ENCODE measurements at regions not wholly inside any gene's neighbourhood (a gene's known extent, or its start where the extent isn't known, plus 50 kb on each side); places are given as distances from the start of the nearest gene placed in this dataset.
"Not testable (repeated sequence)": the region's sequence is repeated elsewhere in the genome, so short reads cannot be mapped to it uniquely, and the experiment has no call there.

DNA sequence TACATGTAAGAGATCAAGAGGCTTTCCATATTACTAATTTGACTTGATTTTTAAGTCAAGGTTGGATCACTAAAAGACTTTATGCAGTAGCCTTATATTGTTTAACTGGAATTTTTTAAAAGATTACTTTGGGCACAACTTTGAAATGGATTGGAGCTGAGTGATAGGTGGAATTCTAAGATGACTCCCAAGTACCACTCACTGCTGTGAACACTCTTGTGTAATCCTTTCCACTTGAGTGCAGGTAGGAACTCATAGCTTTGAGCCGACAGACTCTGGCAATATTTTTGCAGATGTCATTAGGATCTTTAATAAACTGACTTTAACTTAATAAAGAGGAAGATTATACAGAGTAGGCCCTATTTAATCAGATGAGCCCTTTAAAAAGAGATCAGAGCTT lies 831.1 kb upstream of the NCAM2 start:
- no peak overlapping the region for H3K4me3 ChIP-seq (ENCODE audit: low read length)
- H3K36me3 ChIP-seq (ENCODE audit: control insufficient read depth, insufficient read depth, low read length), result no peaks in the 10 kb centered on the region
- H3K27me3 ChIP-seq (ENCODE audit: control insufficient read depth, insufficient read depth, low read length), result no peaks in the 10 kb centered on the region
- no peak overlapping the region for H3K27ac ChIP-seq (ENCODE audit: low read depth, low read length)
- H3K9ac ChIP-seq (ENCODE audit: low read length), result no peak overlapping the region
- no peaks in the 10 kb centered on the region for H3K4me1 ChIP-seq (ENCODE audit: control insufficient read depth, insufficient read depth, low read length)

DNA sequence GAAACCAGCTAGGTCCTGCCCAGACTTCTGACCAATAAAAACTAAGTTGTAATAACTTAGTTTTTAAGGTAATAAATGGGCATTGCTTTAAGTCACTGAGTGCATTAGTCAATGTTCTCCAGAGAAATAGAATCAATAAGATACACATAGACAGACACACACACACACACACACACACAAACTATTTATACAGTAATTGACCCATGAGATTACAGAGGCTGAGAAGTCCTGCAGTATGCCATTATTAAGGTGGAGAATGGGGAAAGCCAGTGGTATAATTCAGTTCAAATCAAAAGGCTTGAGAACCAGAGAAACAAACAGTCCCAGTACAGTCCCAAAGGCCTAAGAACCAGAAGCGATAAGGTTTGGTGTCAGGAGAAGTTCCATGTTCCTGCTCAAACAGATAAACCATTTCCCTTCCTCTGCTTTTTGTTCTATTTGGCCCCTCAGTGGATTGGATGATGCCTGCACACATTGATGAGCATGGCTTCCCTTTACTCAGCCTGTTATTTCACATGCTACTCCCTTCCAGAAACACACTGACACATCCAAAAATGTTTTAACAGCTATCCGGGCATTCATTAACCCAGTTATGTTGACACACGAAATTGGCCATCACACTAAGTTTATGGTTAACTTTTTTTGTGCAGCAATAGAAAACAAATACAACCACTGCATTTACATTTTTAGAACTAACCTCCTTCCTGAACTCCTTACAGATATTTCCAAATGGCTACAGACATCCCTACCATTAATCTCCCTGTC lies 828.2 kb upstream of the NCAM2 start:
- no peak overlapping the region for H3K27ac ChIP-seq (ENCODE audit: low read depth, low read length)
- H3K36me3 ChIP-seq (ENCODE audit: control insufficient read depth, insufficient read depth, low read length), result no peaks in the 10 kb centered on the region
- H3K4me3 ChIP-seq (ENCODE audit: low read length), result no peak overlapping the region
- H3K27me3 ChIP-seq (ENCODE audit: control insufficient read depth, insufficient read depth, low read length), result no peaks in the 10 kb centered on the region
- no peak overlapping the region for H3K9ac ChIP-seq (ENCODE audit: low read length)
- H3K4me1 ChIP-seq (ENCODE audit: control insufficient read depth, insufficient read depth, low read length), result no peaks in the 10 kb centered on the region

DNA sequence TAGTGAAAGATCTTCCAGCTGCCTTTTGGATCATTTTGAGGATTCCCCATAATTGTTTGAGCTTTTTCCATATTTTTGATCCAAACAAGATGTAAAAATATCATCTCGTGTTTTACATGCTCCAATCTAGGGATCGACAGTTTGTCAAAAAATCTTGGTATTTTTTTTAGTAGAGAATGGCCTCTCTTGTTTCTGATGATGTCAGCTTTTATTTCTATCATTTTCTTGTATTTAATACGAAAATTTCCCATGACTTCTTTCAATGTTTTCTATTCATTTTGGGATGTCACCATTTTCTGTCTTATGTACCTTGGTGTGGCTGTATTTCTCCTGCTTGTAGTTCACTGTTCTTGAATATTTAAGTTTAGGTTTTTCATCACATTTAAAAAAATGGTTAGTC lies 812.0 kb upstream of the NCAM2 start:
- no peak overlapping the region for H3K27ac ChIP-seq (ENCODE audit: low read depth, low read length)
- no peaks in the 10 kb centered on the region for H3K27me3 ChIP-seq (ENCODE audit: control insufficient read depth, insufficient read depth, low read length)
- H3K36me3 ChIP-seq (ENCODE audit: control insufficient read depth, insufficient read depth, low read length), result no peaks in the 10 kb centered on the region
- H3K9ac ChIP-seq (ENCODE audit: low read length), result no peak overlapping the region
- H3K4me1 ChIP-seq (ENCODE audit: control insufficient read depth, insufficient read depth, low read length), result no peaks in the 10 kb centered on the region
- H3K4me3 ChIP-seq (ENCODE audit: low read length), result no peak overlapping the region

DNA sequence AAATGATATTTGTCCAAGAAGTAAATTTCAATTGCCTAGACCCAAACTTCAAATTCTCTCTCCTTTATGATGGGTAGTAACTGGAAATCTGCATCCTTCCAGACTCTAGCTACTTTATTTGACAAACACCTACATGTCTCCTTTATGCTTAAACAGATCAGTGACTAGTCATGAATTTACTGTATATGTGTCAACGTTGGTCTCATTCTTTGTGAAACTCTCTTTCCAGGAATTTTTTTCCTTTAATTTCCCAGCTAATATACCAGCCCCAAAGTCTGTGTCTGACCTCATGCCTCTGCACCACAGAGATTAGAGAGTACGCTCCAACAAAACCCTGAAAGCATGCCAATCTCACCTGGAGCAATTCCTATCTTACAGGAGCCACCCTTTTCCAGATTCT lies 811.2 kb upstream of the NCAM2 start:
- no peaks in the 10 kb centered on the region for H3K36me3 ChIP-seq (ENCODE audit: control insufficient read depth, insufficient read depth, low read length)
- no peak overlapping the region for H3K27ac ChIP-seq (ENCODE audit: low read depth, low read length)
- no peaks in the 10 kb centered on the region for H3K27me3 ChIP-seq (ENCODE audit: control insufficient read depth, insufficient read depth, low read length)
- H3K4me1 ChIP-seq (ENCODE audit: control insufficient read depth, insufficient read depth, low read length), result no peaks in the 10 kb centered on the region
- H3K4me3 ChIP-seq (ENCODE audit: low read length), result no peak overlapping the region
- no peak overlapping the region for H3K9ac ChIP-seq (ENCODE audit: low read length)

DNA sequence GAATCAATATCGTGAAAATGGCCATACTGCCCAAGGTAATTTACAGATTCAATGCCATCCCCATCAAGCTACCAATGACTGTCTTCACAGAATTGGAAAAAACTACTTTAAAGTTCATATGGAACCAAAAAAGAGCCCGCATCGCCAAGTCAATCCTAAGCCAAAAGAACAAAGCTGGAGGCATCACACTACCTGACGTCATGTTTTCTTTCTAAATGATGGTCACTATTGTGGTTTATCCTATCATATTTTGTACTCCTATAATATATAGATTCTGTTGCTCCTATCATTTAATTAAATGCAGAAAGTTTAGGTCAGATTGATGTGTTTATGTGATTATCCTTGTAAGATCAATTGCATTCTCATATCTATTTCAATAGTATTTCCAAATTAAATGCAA lies 796.9 kb upstream of the NCAM2 start:
- not testable (repeated sequence) for H3K4me3 ChIP-seq (ENCODE audit: low read length); H3K36me3 ChIP-seq (ENCODE audit: control insufficient read depth, insufficient read depth, low read length); H3K9ac ChIP-seq (ENCODE audit: low read length); H3K4me1 ChIP-seq (ENCODE audit: control insufficient read depth, insufficient read depth, low read length); H3K27ac ChIP-seq (ENCODE audit: low read depth, low read length); H3K27me3 ChIP-seq (ENCODE audit: control insufficient read depth, insufficient read depth, low read length)

DNA sequence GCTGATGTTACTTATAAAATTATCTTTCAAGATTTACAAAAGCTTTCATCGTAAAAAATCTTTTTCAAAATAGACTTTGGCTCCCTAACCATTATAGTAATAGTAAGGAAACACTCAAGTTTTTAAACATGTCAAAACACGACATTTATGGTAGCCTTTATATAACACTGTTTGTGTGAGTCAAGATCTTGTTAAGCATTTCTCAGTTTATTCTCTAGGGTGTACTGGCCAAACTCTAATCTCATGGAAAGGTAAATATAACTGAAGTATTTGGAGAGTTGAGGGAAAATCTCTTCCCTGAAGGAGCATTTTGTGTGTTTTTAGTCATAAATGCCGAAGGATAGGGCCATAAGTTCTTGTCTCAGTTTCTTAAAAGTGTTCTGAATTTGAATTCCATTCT lies 790.9 kb upstream of the NCAM2 start:
- no peak overlapping the region for H3K27ac ChIP-seq (ENCODE audit: low read depth, low read length)
- no peak overlapping the region for H3K9ac ChIP-seq (ENCODE audit: low read length)
- H3K36me3 ChIP-seq (ENCODE audit: control insufficient read depth, insufficient read depth, low read length), result no peaks in the 10 kb centered on the region
- no peaks in the 10 kb centered on the region for H3K27me3 ChIP-seq (ENCODE audit: control insufficient read depth, insufficient read depth, low read length)
- H3K4me3 ChIP-seq (ENCODE audit: low read length), result no peak overlapping the region
- peaks cover 3% of the 10 kb centered on the region for H3K4me1 ChIP-seq (ENCODE audit: control insufficient read depth, insufficient read depth, low read length)

DNA sequence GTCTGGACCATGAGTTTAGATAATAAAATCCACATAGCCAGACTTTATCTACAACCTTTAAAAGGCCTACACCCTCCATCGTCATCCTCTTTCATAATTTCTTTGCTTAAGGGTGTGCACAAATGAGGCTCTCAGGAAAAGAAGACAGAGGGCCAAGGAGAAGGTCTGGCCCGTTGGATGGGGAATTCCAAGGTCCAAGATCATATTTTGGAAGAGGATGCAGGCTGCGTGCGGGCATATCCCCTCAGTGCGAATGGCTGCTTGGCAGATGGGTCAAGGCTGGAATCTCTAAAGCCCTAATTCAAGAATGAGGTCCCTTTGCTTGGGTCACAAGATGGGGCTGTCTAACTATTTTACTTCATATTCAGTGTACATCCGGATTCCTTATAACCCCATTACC lies 782.2 kb upstream of the NCAM2 start:
- no peak overlapping the region for H3K9ac ChIP-seq (ENCODE audit: low read length)
- H3K4me1 ChIP-seq (ENCODE audit: control insufficient read depth, insufficient read depth, low read length), result no peaks in the 10 kb centered on the region
- H3K27ac ChIP-seq (ENCODE audit: low read depth, low read length), result no peak overlapping the region
- no peaks in the 10 kb centered on the region for H3K36me3 ChIP-seq (ENCODE audit: control insufficient read depth, insufficient read depth, low read length)
- no peak overlapping the region for H3K4me3 ChIP-seq (ENCODE audit: low read length)
- no peaks in the 10 kb centered on the region for H3K27me3 ChIP-seq (ENCODE audit: control insufficient read depth, insufficient read depth, low read length)

DNA sequence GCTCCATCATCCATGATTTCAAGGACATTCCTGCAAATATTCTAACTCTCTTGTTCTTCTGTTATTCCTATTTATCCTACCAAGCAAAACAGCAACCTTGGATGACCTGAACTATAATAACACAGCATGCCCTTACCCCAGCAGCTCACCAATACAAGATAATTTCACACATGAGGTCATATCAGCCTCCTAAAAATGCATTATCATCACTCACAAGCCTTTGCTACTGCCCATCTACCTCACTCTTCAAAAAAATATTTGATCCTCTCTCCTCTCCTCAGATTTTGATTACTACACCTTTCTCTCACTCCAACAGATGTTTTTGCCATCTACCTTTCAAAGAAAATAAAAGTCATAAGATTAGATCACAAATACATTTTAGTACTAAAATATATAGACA lies 777.6 kb upstream of the NCAM2 start:
- H3K9ac ChIP-seq (ENCODE audit: low read length), result no peak overlapping the region
- H3K36me3 ChIP-seq (ENCODE audit: control insufficient read depth, insufficient read depth, low read length), result no peaks in the 10 kb centered on the region
- H3K4me3 ChIP-seq (ENCODE audit: low read length), result no peak overlapping the region
- no peak overlapping the region for H3K27ac ChIP-seq (ENCODE audit: low read depth, low read length)
- H3K4me1 ChIP-seq (ENCODE audit: control insufficient read depth, insufficient read depth, low read length), result no peaks in the 10 kb centered on the region
- no peaks in the 10 kb centered on the region for H3K27me3 ChIP-seq (ENCODE audit: control insufficient read depth, insufficient read depth, low read length)

DNA sequence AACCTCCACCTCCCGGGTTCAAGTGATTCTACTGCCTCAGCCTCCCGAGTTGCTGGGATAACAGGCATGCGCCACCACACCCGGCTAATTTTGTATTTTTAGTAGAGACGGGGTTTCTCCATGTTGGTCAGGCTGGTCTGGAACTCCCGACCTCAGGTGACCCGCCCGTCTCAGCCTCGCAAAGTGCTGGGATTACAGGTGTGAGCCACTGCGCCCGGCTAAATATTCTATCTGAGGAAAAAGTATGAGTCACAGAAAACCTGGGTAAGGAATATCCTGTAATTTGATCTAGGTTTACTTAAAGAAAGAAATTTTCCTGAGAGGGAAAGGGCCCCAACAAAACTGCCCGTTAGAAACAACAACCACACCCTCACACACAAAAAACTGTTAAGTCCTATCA lies 776.2 kb upstream of the NCAM2 start:
- not testable (repeated sequence) for H3K27me3 ChIP-seq (ENCODE audit: control insufficient read depth, insufficient read depth, low read length); H3K9ac ChIP-seq (ENCODE audit: low read length); H3K27ac ChIP-seq (ENCODE audit: low read depth, low read length)

DNA sequence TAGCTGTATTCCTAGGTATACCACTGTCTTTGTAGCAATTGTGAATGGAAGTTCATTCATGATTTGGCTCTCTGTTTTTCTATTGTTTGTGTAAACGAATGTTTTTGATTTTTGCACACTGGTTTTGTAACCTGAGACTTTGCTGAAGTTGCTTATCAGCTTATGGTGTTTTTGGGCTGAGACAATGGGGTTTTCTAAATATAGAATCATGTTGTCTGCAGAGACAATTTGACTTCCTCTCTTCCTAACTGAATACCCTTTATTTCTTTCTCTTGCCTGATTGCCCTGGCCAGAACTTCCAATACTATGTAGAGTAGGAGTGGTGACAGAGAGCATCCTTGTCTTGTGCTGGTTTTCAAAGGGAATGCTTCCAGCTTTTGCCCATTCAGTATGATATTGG lies 761.6 kb upstream of the NCAM2 start:
- H3K9ac ChIP-seq (ENCODE audit: low read length); H3K27me3 ChIP-seq (ENCODE audit: control insufficient read depth, insufficient read depth, low read length): not testable (repeated sequence)

More for the DNA sequence above, 776.2 kb upstream of the NCAM2 start:
- not testable (repeated sequence) for H3K4me1 ChIP-seq (ENCODE audit: control insufficient read depth, insufficient read depth, low read length); H3K4me3 ChIP-seq (ENCODE audit: low read length); H3K36me3 ChIP-seq (ENCODE audit: control insufficient read depth, insufficient read depth, low read length)

DNA sequence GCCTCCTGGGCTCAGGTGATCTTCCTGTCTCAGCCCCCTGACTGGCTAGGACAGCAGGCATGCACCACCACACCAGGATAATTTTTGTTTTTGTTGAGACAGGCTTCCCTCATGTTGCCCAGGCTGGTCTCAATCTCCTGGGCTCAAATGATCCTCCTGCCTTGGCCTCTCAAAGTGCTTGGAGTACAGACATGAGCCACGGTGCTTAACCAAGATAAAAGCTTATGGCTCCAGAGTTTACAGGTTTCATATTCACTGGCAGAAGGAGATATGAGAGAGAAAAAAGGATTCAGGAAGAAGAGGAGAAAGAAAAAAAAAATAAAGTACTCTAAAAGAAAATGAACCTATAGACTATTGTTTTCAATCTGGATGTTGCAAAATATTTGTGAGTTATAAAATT lies 748.8 kb upstream of the NCAM2 start:
- Histone ChIP-seq H3K36me3 (ENCODE audit: control insufficient read depth, insufficient read depth, low read length) (no peaks in the 10 kb centered on the region), H3K4me3 (ENCODE audit: low read length) (no peak overlapping the region), H3K27me3 (ENCODE audit: control insufficient read depth, insufficient read depth, low read length) (no peaks in the 10 kb centered on the region), H3K4me1 (ENCODE audit: control insufficient read depth, insufficient read depth, low read length) (no peaks in the 10 kb centered on the region), H3K27ac (ENCODE audit: low read depth, low read length) (no peak overlapping the region), H3K9ac (ENCODE audit: low read length) (no peak overlapping the region)

More for the DNA sequence above, 761.6 kb upstream of the NCAM2 start:
- not testable (repeated sequence) for H3K36me3 ChIP-seq (ENCODE audit: control insufficient read depth, insufficient read depth, low read length); H3K4me1 ChIP-seq (ENCODE audit: control insufficient read depth, insufficient read depth, low read length); H3K27ac ChIP-seq (ENCODE audit: low read depth, low read length); H3K4me3 ChIP-seq (ENCODE audit: low read length)

DNA sequence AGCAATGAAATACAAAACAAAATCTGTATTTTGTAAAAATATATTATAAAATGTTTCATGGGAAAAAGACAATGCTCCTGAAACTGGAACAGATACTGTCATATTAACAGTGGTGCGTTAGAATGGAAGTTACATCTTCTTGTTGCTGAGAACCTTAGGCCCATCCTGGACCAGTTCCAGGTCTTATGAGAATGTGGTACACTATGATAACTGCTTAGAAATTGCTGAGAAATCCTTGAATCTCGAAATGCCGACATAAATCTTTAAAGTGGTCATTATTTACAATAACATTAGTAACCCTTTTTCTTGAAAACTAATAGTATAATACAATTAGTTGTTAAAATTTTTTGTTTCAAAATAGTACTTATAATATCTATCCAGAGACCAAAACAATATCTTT lies 747.9 kb upstream of the NCAM2 start:
- no peak overlapping the region for H3K9ac ChIP-seq (ENCODE audit: low read length)
- no peak overlapping the region for H3K27ac ChIP-seq (ENCODE audit: low read depth, low read length)
- H3K36me3 ChIP-seq (ENCODE audit: control insufficient read depth, insufficient read depth, low read length), result no peaks in the 10 kb centered on the region
- H3K4me1 ChIP-seq (ENCODE audit: control insufficient read depth, insufficient read depth, low read length), result no peaks in the 10 kb centered on the region
- H3K4me3 ChIP-seq (ENCODE audit: low read length), result no peak overlapping the region
- H3K27me3 ChIP-seq (ENCODE audit: control insufficient read depth, insufficient read depth, low read length), result no peaks in the 10 kb centered on the region

DNA sequence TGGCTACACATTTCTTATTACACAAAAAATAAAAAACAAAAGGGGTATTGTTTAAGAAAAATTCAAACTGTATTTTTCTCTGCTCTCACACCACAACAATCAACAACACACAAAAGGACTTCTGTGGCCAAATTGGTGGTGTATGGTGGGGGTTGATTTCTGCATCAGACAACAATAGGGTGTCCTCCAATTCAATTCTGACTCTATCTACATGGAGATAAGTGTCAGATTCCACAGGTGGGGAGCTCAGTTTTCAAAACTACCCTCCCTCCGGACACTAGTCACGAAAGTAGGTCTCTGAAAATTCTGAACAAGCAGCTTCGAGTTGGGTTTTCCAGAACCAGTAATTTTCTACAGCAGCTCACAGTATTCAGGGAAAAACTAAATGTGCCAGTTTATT lies 744.9 kb upstream of the NCAM2 start:
- Histone ChIP-seq H3K36me3 (ENCODE audit: control insufficient read depth, insufficient read depth, low read length) (no peaks in the 10 kb centered on the region), H3K9ac (ENCODE audit: low read length) (no peak overlapping the region), H3K4me3 (ENCODE audit: low read length) (no peak overlapping the region), H3K27me3 (ENCODE audit: control insufficient read depth, insufficient read depth, low read length) (no peaks in the 10 kb centered on the region), H3K27ac (ENCODE audit: low read depth, low read length) (no peak overlapping the region), H3K4me1 (ENCODE audit: control insufficient read depth, insufficient read depth, low read length) (no peaks in the 10 kb centered on the region)
